IPS-18c (cell line): ENCODE measurements at regions not wholly inside any gene's neighbourhood (a gene's known extent, or its start where the extent isn't known, plus 50 kb on each side); places are given as distances from the start of the nearest gene placed in this dataset.
"Not testable (repeated sequence)": the region's sequence is repeated elsewhere in the genome, so short reads cannot be mapped to it uniquely, and the experiment has no call there.

Source experiments
- H3K4me3 ChIP-seq: 2 replicates; pipeline ENCODE4 v1.7.0; 2013; ENCODE audit warnings: low read depth, mild to moderate bottlenecking, low read length, moderate library complexity; ENCODE audit not compliant: insufficient read depth
- H3K9me3 ChIP-seq: one replicate; pipeline ENCODE4 v1.6.1; 2013; ENCODE audit warnings: mild to moderate bottlenecking, low read length, moderate library complexity; ENCODE audit not compliant: control insufficient read depth, insufficient read depth

- Histone ChIP-seq H3K9me3 (no peaks in the 10 kb centered on the region), H3K4me3 (no peak overlapping the region)
Measured at GRCh38 chr18:33849731-33850130, 271.7 kb downstream of the ASXL3 start.

GRCh38 chr18:33844232-33844631 lies 266.2 kb downstream of the ASXL3 start:
- no peaks in the 10 kb centered on the region for H3K9me3 ChIP-seq
- no peak overlapping the region for H3K4me3 ChIP-seq

- Histone ChIP-seq H3K4me3 (no peak overlapping the region), H3K9me3 (no peaks in the 10 kb centered on the region)
Measured at GRCh38 chr18:33841221-33841967, 263.4 kb downstream of the ASXL3 start.

GRCh38 chr18:33840212-33840593 lies 262.2 kb downstream of the ASXL3 start:
- Histone ChIP-seq H3K4me3 (no peak overlapping the region), H3K9me3 (no peaks in the 10 kb centered on the region)

GRCh38 chr18:33839452-33840211 lies 261.6 kb downstream of the ASXL3 start:
- Histone ChIP-seq H3K9me3 (no peaks in the 10 kb centered on the region), H3K4me3 (no peak overlapping the region)

- no peak overlapping the region for H3K4me3 ChIP-seq
- H3K9me3 ChIP-seq = peaks cover 1% of the 10 kb centered on the region
Measured at GRCh38 chr18:33838054-33838453, 260.0 kb downstream of the ASXL3 start.

GRCh38 chr18:33837191-33837590 lies 259.2 kb downstream of the ASXL3 start:
- no peak overlapping the region for H3K4me3 ChIP-seq
- H3K9me3 ChIP-seq = peaks cover 2% of the 10 kb centered on the region

- peaks cover 2% of the 10 kb centered on the region for H3K9me3 ChIP-seq
- no peak overlapping the region for H3K4me3 ChIP-seq
Measured at GRCh38 chr18:33836564-33836963, 258.5 kb downstream of the ASXL3 start.

- no peak overlapping the region for H3K4me3 ChIP-seq
- peaks cover 2% of the 10 kb centered on the region for H3K9me3 ChIP-seq
Measured at GRCh38 chr18:33835419-33835818, 257.4 kb downstream of the ASXL3 start.

- no peak overlapping the region for H3K4me3 ChIP-seq
Measured at GRCh38 chr18:33833842-33834241, 255.8 kb downstream of the ASXL3 start.

GRCh38 chr18:33831424-33831823 lies 253.4 kb downstream of the ASXL3 start:
- Histone ChIP-seq H3K9me3 (peaks cover 2% of the 10 kb centered on the region), H3K4me3 (no peak overlapping the region)

More at GRCh38 chr18:33833842-33834241, 255.8 kb downstream of the ASXL3 start:
- peaks cover 2% of the 10 kb centered on the region for H3K9me3 ChIP-seq

- no peak overlapping the region for H3K4me3 ChIP-seq
- peaks cover 2% of the 10 kb centered on the region for H3K9me3 ChIP-seq
Measured at GRCh38 chr18:33830213-33830612, 252.2 kb downstream of the ASXL3 start.

- Histone ChIP-seq H3K9me3 (peaks cover 2% of the 10 kb centered on the region), H3K4me3 (no peak overlapping the region)
Measured at GRCh38 chr18:33828949-33829348, 250.9 kb downstream of the ASXL3 start.

- Histone ChIP-seq H3K4me3 (no peak overlapping the region), H3K9me3 (no peaks in the 10 kb centered on the region)
Measured at GRCh38 chr18:33826151-33826550, 248.1 kb downstream of the ASXL3 start.

GRCh38 chr18:33821503-33821902 lies 243.5 kb downstream of the ASXL3 start:
- Histone ChIP-seq H3K9me3 (peaks cover 2% of the 10 kb centered on the region), H3K4me3 (no peak overlapping the region)

GRCh38 chr18:33820517-33821371 lies 242.7 kb downstream of the ASXL3 start:
- H3K9me3 ChIP-seq = peaks cover 2% of the 10 kb centered on the region
- H3K4me3 ChIP-seq = no peak overlapping the region

- not testable (repeated sequence) for H3K4me3 ChIP-seq, H3K9me3 ChIP-seq
Measured at GRCh38 chr18:33819692-33820343, 241.8 kb downstream of the ASXL3 start.
